HG02852 (cell line): ENCODE measurements at regions not wholly inside any gene's neighbourhood (a gene's known extent, or its start where the extent isn't known, plus 50 kb on each side); places are given as distances from the start of the nearest gene placed in this dataset.
"Not testable (repeated sequence)": the region's sequence is repeated elsewhere in the genome, so short reads cannot be mapped to it uniquely, and the experiment has no call there.

Source experiments
- ATAC-seq: cut with Tn5 transposase; IDR thresholded peaks from one replicate; pipeline ENCODE4 v1.9.1; 2021; ENCODE audit warnings: mild to moderate bottlenecking, moderate library complexity; ENCODE audit not compliant: unreplicated experiment

- ATAC-seq, result no peak
Measured at GRCh38 chr16:86222547-86222946, 287.8 kb upstream of the FOXF1 start.

- ATAC-seq, result no peak
Measured at GRCh38 chr16:86222965-86223551, 287.3 kb upstream of the FOXF1 start.

- no peak for ATAC-seq
Measured at GRCh38 chr16:86224126-86224525, 286.2 kb upstream of the FOXF1 start.

- ATAC-seq, result no peak
Measured at GRCh38 chr16:86224629-86225028, 285.7 kb upstream of the FOXF1 start.

GRCh38 chr16:86225905-86226371, 284.4 kb upstream of the FOXF1 start:
- ATAC-seq, result no peak

- no peak for ATAC-seq
Measured at GRCh38 chr16:86227041-86227440, 283.3 kb upstream of the FOXF1 start.

- ATAC-seq, result no peak
Measured at GRCh38 chr16:86227801-86228200, 282.5 kb upstream of the FOXF1 start.

GRCh38 chr16:86228713-86229112, 281.6 kb upstream of the FOXF1 start:
- ATAC-seq, result no peak

- ATAC-seq, result no peak
Measured at GRCh38 chr16:86229283-86229682, 281.0 kb upstream of the FOXF1 start.

GRCh38 chr16:86229866-86230656, 280.3 kb upstream of the FOXF1 start:
- ATAC-seq, result no peak

GRCh38 chr16:86231321-86231995, 278.9 kb upstream of the FOXF1 start:
- ATAC-seq, result no peak

GRCh38 chr16:86231996-86232350, 278.4 kb upstream of the FOXF1 start:
- no peak for ATAC-seq

GRCh38 chr16:86232496-86232895, 277.8 kb upstream of the FOXF1 start:
- ATAC-seq, result no peak

- not testable (repeated sequence) for ATAC-seq
Measured at GRCh38 chr16:86233506-86233905, 276.8 kb upstream of the FOXF1 start.

GRCh38 chr16:86239381-86239780, 270.9 kb upstream of the FOXF1 start:
- no peak for ATAC-seq

- ATAC-seq, result no peak
Measured at GRCh38 chr16:86240716-86241363, 269.5 kb upstream of the FOXF1 start.

- ATAC-seq, result no peak
Measured at GRCh38 chr16:86241681-86242080, 268.6 kb upstream of the FOXF1 start.

GRCh38 chr16:86242244-86243122, 267.8 kb upstream of the FOXF1 start:
- no peak for ATAC-seq

- ATAC-seq, result no peak
Measured at GRCh38 chr16:86243123-86243473, 267.2 kb upstream of the FOXF1 start.

- no peak for ATAC-seq
Measured at GRCh38 chr16:86243571-86244154, 266.7 kb upstream of the FOXF1 start.
